ENCODE measurements at regions not wholly inside any gene's neighbourhood (a gene's known extent, or its start where the extent isn't known, plus 50 kb on each side); places are given as distances from the start of the nearest gene placed in this dataset.

DNA sequence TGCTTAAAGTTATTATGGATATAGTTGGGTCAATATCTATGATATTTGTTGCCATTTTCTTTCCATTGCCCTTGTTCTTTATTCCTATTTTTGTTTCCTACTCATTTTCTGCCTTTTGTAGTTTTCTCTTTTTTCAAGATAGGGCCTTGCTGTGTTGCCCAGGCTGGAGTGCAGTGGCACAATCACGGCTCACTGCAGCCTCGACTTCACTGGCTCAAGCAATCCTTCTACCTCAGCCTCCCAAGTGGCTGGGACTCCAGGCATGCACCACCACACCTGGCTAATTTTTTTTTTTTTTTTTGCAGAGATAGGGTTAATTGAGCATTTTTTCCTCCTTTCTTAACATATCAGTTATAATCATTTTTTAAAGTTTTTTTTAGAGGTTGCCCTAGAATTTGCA, 92.7 kb downstream of the TOMM20 start:
- Mint-ChIP-seq H3K27ac (no peak overlapping the region), H3K4me3 (no peak overlapping the region)

DNA sequence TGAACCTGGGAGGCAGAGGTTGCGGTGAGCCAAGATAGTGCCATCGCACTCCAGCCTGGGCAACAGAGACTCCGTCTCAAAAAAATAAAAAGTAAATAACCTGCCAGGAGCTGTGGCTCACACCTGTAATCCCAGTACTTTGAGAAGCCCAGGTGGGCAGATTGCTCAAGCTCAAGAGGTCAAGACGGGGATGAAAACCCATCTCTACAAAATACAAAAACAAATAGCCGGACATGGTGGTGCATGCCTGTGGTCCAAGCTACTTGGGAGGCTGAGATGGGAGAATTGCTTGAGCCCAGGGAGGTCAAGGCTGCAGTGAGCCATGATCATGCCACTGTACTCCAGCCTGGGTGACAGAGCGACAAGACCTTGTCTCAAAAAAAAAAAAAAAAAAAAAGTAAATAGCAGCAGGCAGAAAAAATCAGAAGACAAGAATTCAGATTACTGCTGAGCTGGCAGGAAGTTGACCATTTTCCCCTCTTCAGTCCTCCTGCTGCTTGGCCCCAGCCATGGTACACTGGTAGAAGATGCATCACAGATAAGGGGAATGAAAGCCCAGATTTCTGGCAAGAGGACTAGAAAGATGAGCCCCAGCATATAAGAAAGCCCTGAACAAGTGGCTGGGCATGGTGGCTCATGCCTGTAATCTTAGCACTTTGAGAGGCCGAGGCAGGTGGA, 97.6 kb downstream of the TOMM20 start:
- no peak for DNase-seq
- no peak overlapping the region for H3K4me3 Mint-ChIP-seq
- peaks cover 10% of the 10 kb centered on the region for H3K4me1 Mint-ChIP-seq (ENCODE audit: low read depth)
- H3K27ac Mint-ChIP-seq = no peak overlapping the region
- H3K9me3 Mint-ChIP-seq = no peaks in the 10 kb centered on the region
- H3K36me3 Mint-ChIP-seq (ENCODE audit: low read depth) = no peaks in the 10 kb centered on the region
- TF ChIP-seq, protein P1, sequence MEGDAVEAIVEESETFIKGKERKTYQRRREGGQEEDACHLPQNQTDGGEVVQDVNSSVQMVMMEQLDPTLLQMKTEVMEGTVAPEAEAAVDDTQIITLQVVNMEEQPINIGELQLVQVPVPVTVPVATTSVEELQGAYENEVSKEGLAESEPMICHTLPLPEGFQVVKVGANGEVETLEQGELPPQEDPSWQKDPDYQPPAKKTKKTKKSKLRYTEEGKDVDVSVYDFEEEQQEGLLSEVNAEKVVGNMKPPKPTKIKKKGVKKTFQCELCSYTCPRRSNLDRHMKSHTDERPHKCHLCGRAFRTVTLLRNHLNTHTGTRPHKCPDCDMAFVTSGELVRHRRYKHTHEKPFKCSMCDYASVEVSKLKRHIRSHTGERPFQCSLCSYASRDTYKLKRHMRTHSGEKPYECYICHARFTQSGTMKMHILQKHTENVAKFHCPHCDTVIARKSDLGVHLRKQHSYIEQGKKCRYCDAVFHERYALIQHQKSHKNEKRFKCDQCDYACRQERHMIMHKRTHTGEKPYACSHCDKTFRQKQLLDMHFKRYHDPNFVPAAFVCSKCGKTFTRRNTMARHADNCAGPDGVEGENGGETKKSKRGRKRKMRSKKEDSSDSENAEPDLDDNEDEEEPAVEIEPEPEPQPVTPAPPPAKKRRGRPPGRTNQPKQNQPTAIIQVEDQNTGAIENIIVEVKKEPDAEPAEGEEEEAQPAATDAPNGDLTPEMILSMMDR (IDR thresholded peaks at IDR 0.05) = no peak
- H3K27me3 Mint-ChIP-seq (ENCODE audit: insufficient read depth) = no peaks in the 10 kb centered on the region

More for the DNA sequence above, 92.7 kb downstream of the TOMM20 start:
- peaks cover 18% of the 10 kb centered on the region for H3K9me3 Mint-ChIP-seq
- H3K27me3 Mint-ChIP-seq (ENCODE audit: insufficient read depth) = peaks cover 4% of the 10 kb centered on the region; the same call in 1 of the 2 replicates
- peaks cover 20% of the 10 kb centered on the region for H3K36me3 Mint-ChIP-seq (ENCODE audit: low read depth)
- TF ChIP-seq, protein P1 (IDR thresholded peaks at IDR 0.05) = no peak
- no peak for DNase-seq
- H3K4me1 Mint-ChIP-seq (ENCODE audit: low read depth) = no peaks in the 10 kb centered on the region

DNA sequence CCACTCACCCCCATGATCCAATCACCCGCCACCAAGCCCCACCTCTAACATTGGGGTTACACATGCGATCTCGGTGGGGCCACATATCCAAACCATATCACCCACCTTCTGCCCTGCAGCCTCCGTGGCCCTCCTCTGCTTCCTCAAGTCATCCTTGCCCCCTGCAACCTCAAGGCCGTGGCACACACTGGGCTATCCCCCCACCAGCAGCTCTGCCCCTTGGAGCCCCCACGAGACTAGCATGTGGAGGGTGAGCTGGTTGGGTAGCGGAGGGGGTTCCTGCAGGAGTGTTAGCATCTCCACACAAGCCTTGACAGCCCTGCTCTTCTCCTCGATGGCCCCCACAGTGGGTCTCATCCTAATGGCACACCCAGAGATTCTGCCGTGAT, 100.8 kb downstream of the TOMM20 start:
- TF ChIP-seq, protein P1 (IDR thresholded peaks at IDR 0.05) = no peak
- Mint-ChIP-seq H3K36me3 (ENCODE audit: low read depth) (no peaks in the 10 kb centered on the region), H3K9me3 (no peaks in the 10 kb centered on the region), H3K4me3 (no peak overlapping the region), H3K27ac (no peak overlapping the region), H3K4me1 (ENCODE audit: low read depth) (peaks cover 11% of the 10 kb centered on the region), H3K27me3 (ENCODE audit: insufficient read depth) (no peaks in the 10 kb centered on the region; the same call in 1 of the 2 replicates)
- no peak for DNase-seq

DNA sequence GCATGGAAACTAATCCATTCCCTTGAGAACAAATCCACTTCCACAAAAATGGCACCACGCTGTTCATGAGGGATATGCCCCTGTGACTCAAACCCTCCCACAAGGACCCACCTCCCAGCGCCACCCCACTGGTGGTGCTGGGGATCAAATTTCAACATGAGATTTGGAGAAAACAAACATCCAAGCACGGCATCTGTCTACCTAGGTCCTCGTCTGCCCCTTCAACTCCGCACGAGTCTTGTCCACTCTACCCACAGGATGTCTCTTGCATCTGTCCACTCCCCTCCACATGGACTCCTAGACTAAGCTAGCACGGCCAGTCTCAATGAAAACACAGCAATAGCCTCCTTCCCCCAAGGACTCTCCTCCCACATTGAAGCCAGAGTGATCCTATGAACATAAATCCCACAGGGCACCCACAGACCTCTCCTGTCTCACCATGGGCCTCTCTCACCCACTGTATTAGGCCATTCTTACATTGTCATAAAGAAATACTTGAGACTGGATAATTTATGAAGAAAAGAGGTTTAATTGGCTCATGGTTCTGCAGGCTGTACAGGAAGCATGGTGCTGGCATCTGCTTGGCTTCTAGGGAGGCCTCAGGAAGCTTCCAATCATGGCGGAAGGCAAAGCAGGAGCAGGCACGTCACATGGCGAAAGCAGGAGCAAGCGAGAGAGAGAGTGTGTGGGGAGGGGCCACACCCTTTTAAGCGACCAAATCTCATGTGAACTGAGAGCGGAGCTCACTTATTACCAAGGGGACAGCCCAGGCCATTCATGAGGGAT, 101.4 kb downstream of the TOMM20 start:
- TF ChIP-seq, protein P1 (IDR thresholded peaks at IDR 0.05) = no peak
- H3K4me3 Mint-ChIP-seq = no peak overlapping the region
- H3K27me3 Mint-ChIP-seq (ENCODE audit: insufficient read depth) = no peaks in the 10 kb centered on the region; the same call in 1 of the 2 replicates
- no peaks in the 10 kb centered on the region for H3K9me3 Mint-ChIP-seq
- no peak overlapping the region for H3K27ac Mint-ChIP-seq
- DNase-seq = no peak
- no peaks in the 10 kb centered on the region for H3K36me3 Mint-ChIP-seq (ENCODE audit: low read depth)
- peaks cover 11% of the 10 kb centered on the region for H3K4me1 Mint-ChIP-seq (ENCODE audit: low read depth)

DNA sequence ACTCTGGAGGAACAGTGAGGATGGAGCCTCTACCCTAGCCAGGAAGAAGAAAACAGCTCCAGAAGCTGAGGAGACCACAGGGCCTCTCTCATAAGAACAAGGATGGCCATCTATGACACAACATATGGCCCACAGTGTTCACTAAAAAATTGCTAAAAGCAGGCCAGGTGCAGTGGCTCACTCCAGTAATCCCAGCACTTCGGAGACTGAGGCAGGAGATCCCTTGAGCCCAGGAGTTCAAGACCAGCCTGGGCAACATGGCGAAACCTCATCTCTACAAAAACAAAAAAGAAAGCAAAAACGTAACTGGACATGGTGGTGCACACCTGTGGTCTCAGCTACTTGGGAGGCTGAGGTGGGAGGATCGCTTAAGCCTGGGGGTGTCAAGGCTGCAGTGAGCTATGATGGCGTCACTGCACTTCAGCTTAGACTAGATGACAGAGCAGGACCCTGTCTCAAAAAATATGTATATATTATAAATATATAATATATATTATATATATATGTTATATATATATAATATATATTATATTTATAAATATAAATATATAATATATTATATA, 103.1 kb downstream of the TOMM20 start:
- Mint-ChIP-seq H3K27me3 (ENCODE audit: insufficient read depth) (no peaks in the 10 kb centered on the region; the same call in 1 of the 2 replicates), H3K27ac (no peak overlapping the region), H3K4me3 (no peak overlapping the region), H3K36me3 (ENCODE audit: low read depth) (no peaks in the 10 kb centered on the region), H3K9me3 (no peaks in the 10 kb centered on the region), H3K4me1 (ENCODE audit: low read depth) (peaks cover 11% of the 10 kb centered on the region)
- TF ChIP-seq, protein P1 (IDR thresholded peaks at IDR 0.05) = no peak
- no peak for DNase-seq
